SK-N-SH treated with all-trans-retinoic acid at 6 μM for 48 hours (cell line): ENCODE measurements at regions not wholly inside any gene's neighbourhood (a gene's known extent, or its start where the extent isn't known, plus 50 kb on each side); places are given as distances from the start of the nearest gene placed in this dataset.

Source experiments
- ATAC-seq: fragments of 200-7000 bp; cut with Tn5 transposase; 3 replicates; pipeline ENCODE4 v1.9.1; 2020; ENCODE audit warnings: mild to moderate bottlenecking, moderate library complexity
- ARNTL ChIP-seq: fragments of 450-650 bp; formaldehyde crosslinking; IDR thresholded peaks from 2 replicates; pipeline ENCODE4 v1.5.0; 2020; ENCODE audit warnings: low read depth, mild to moderate bottlenecking, moderate library complexity, borderline replicate concordance
- BACH2 ChIP-seq: fragments of 250-450 bp; sonication (Bioruptor Pico); IDR thresholded peaks from 2 replicates; pipeline ENCODE4 v1.9.0; 2021; ENCODE audit warnings: mild to moderate bottlenecking, borderline replicate concordance
- ESRRG ChIP-seq: fragments of 250-450 bp; sonication (Bioruptor Pico); IDR thresholded peaks from 2 replicates; pipeline ENCODE4 v1.6.1; 2021; ENCODE audit warnings: mild to moderate bottlenecking
- GLIS3 ChIP-seq: fragments of 250-450 bp; sonication (Bioruptor Pico); IDR thresholded peaks from 2 replicates; pipeline ENCODE4 v1.5.0; 2020; ENCODE audit warnings: mild to moderate bottlenecking, moderate library complexity
- ISL1 ChIP-seq: fragments of 250-450 bp; sonication (Bioruptor Pico); IDR thresholded peaks from 2 replicates; pipeline ENCODE4 v2.1.2; 2022; ENCODE audit warnings: mild to moderate bottlenecking, moderate library complexity
- OSR1 ChIP-seq: fragments of 250-450 bp; sonication (Bioruptor Pico); IDR thresholded peaks from 2 replicates; pipeline ENCODE4 v1.8.0; 2022; ENCODE audit warnings: moderate library complexity, mild to moderate bottlenecking, inconsistent platforms
- PPARA ChIP-seq: fragments of 250-450 bp; sonication (Bioruptor Pico); IDR thresholded peaks from 2 replicates; pipeline ENCODE4 v1.5.0; 2020; ENCODE audit warnings: mild to moderate bottlenecking, borderline replicate concordance
- RARB ChIP-seq: fragments of 250-450 bp; sonication (Bioruptor Pico); IDR thresholded peaks from 2 replicates; pipeline ENCODE4 v1.8.0; 2021; ENCODE audit warnings: mild to moderate bottlenecking, moderate library complexity
- TCF4 ChIP-seq: fragments of 250-450 bp; sonication (Bioruptor Pico); IDR thresholded peaks from 2 replicates; pipeline ENCODE4 v1.8.0; 2021; ENCODE audit warnings: mild to moderate bottlenecking, moderate library complexity, borderline replicate concordance
- TOX ChIP-seq: fragments of 250-450 bp; sonication (Bioruptor Pico); IDR thresholded peaks from 2 replicates; pipeline ENCODE4 v1.8.0; 2021; ENCODE audit warnings: mild to moderate bottlenecking, moderate library complexity, borderline replicate concordance
- ZFP30 ChIP-seq: fragments of 450-650 bp; formaldehyde crosslinking; IDR thresholded peaks from 2 replicates; pipeline ENCODE4 v1.5.0; 2022; ENCODE audit warnings: mild to moderate bottlenecking, moderate library complexity
- ZNF565 ChIP-seq: fragments of 450-650 bp; formaldehyde crosslinking; conservative IDR thresholded peaks from 2 replicates; pipeline ENCODE4 v1.5.0; 2020; ENCODE audit warnings: low read depth, mild to moderate bottlenecking, moderate library complexity
- ZNF8 ChIP-seq: fragments of 450-650 bp; formaldehyde crosslinking; IDR thresholded peaks from 2 replicates; pipeline ENCODE4 v1.5.0; 2020; ENCODE audit warnings: mild to moderate bottlenecking, moderate library complexity
- TF ChIP-seq, protein P1 (sequence below): fragments of 250-450 bp; sonication (Bioruptor Pico); IDR thresholded peaks from 2 replicates; pipeline ENCODE4 v1.5.1; 2021; ENCODE audit warnings: mild to moderate bottlenecking, moderate library complexity
- TF ChIP-seq, protein P2 (sequence below): fragments of 250-450 bp; sonication (Bioruptor Pico); IDR thresholded peaks from 2 replicates; pipeline ENCODE4 v1.8.0; 2020; ENCODE audit warnings: mild to moderate bottlenecking, moderate library complexity, borderline replicate concordance
- TF ChIP-seq, protein P3 (sequence below): fragments of 250-450 bp; sonication (Bioruptor Pico); IDR thresholded peaks from 2 replicates; pipeline ENCODE4 v1.5.0; 2020; ENCODE audit warnings: mild to moderate bottlenecking, moderate library complexity
- TF ChIP-seq, protein P4 (sequence below): fragments of 250-450 bp; sonication (Bioruptor Pico); IDR thresholded peaks from 2 replicates; pipeline ENCODE4 v1.8.0; 2021; ENCODE audit warnings: low read depth, mild to moderate bottlenecking, moderate library complexity, borderline replicate concordance
- TF ChIP-seq, protein P5 (sequence below): fragments of 250-450 bp; sonication (Bioruptor Pico); IDR thresholded peaks from 2 replicates; pipeline ENCODE4 v1.5.1; 2020; ENCODE audit warnings: low read depth, mild to moderate bottlenecking, moderate library complexity

DNA sequence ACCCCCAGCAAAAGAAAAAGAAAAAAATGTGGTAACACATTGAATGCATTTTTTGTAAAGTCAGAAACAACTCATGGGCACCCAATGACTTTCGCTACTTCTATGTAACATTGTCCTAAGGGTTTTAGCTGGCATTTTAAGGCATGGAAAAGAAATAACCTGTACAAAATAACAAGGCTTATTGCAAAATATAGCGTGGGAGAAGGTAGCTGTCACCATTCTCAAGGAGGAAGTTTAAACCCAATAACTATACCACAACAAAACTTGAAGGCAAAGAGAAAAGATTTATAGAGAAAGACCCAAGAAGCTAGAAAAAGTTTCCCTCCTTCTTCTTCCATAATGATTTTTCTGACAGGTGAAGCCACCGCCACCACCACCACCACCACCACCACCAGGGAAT, 55.7 kb upstream of the ACP3 start (continued):
- TF ChIP-seq ESRRG (CRISPR knock-in tag) = no peak
- TF ChIP-seq, protein P1, sequence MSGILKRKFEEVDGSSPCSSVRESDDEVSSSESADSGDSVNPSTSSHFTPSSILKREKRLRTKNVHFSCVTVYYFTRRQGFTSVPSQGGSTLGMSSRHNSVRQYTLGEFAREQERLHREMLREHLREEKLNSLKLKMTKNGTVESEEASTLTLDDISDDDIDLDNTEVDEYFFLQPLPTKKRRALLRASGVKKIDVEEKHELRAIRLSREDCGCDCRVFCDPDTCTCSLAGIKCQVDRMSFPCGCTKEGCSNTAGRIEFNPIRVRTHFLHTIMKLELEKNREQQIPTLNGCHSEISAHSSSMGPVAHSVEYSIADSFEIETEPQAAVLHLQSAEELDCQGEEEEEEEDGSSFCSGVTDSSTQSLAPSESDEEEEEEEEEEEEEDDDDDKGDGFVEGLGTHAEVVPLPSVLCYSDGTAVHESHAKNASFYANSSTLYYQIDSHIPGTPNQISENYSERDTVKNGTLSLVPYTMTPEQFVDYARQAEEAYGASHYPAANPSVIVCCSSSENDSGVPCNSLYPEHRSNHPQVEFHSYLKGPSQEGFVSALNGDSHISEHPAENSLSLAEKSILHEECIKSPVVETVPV (CRISPR knock-in tag) = no peak

DNA sequence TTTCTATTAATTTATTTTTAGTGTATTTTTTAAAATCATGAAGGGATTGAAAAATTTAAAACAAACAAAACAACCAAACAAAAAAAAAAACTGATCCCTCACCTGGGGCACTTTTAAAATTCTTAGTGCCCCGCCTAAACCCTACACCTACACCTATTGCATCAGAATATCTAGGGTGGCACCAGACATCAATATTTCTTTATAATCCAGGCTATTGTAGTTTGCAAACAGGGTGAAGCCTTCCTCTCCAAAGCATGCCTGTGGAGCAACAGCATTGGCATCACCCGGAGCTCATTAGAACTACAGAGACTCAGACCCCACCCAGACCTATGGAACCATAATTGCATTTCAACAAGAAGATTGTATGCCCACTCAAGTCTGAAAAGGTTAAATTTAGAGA, 54.9 kb upstream of the ACP3 start:
- no peak for TF ChIP-seq GLIS3 (CRISPR knock-in tag)
- TF ChIP-seq ZFP30 (CRISPR knock-in tag) = no peak
- TF ChIP-seq, protein P2, sequence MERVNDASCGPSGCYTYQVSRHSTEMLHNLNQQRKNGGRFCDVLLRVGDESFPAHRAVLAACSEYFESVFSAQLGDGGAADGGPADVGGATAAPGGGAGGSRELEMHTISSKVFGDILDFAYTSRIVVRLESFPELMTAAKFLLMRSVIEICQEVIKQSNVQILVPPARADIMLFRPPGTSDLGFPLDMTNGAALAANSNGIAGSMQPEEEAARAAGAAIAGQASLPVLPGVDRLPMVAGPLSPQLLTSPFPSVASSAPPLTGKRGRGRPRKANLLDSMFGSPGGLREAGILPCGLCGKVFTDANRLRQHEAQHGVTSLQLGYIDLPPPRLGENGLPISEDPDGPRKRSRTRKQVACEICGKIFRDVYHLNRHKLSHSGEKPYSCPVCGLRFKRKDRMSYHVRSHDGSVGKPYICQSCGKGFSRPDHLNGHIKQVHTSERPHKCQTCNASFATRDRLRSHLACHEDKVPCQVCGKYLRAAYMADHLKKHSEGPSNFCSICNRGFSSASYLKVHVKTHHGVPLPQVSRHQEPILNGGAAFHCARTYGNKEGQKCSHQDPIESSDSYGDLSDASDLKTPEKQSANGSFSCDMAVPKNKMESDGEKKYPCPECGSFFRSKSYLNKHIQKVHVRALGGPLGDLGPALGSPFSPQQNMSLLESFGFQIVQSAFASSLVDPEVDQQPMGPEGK (CRISPR knock-in tag) = no peak
- no peak for TF ChIP-seq BACH2 (CRISPR knock-in tag)
- TF ChIP-seq RARB (CRISPR knock-in tag) = no peak
- TF ChIP-seq, protein P3, sequence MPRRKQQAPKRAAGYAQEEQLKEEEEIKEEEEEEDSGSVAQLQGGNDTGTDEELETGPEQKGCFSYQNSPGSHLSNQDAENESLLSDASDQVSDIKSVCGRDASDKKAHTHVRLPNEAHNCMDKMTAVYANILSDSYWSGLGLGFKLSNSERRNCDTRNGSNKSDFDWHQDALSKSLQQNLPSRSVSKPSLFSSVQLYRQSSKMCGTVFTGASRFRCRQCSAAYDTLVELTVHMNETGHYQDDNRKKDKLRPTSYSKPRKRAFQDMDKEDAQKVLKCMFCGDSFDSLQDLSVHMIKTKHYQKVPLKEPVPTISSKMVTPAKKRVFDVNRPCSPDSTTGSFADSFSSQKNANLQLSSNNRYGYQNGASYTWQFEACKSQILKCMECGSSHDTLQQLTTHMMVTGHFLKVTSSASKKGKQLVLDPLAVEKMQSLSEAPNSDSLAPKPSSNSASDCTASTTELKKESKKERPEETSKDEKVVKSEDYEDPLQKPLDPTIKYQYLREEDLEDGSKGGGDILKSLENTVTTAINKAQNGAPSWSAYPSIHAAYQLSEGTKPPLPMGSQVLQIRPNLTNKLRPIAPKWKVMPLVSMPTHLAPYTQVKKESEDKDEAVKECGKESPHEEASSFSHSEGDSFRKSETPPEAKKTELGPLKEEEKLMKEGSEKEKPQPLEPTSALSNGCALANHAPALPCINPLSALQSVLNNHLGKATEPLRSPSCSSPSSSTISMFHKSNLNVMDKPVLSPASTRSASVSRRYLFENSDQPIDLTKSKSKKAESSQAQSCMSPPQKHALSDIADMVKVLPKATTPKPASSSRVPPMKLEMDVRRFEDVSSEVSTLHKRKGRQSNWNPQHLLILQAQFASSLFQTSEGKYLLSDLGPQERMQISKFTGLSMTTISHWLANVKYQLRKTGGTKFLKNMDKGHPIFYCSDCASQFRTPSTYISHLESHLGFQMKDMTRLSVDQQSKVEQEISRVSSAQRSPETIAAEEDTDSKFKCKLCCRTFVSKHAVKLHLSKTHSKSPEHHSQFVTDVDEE (CRISPR knock-in tag) = no peak
- TF ChIP-seq ARNTL = no peak
- TF ChIP-seq, protein P4, sequence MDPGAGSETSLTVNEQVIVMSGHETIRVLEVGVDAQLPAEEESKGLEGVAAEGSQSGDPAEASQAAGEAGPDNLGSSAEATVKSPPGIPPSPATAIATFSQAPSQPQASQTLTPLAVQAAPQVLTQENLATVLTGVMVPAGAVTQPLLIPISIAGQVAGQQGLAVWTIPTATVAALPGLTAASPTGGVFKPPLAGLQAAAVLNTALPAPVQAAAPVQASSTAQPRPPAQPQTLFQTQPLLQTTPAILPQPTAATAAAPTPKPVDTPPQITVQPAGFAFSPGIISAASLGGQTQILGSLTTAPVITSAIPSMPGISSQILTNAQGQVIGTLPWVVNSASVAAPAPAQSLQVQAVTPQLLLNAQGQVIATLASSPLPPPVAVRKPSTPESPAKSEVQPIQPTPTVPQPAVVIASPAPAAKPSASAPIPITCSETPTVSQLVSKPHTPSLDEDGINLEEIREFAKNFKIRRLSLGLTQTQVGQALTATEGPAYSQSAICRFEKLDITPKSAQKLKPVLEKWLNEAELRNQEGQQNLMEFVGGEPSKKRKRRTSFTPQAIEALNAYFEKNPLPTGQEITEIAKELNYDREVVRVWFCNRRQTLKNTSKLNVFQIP (CRISPR knock-in tag) = no peak
- no peak for TF ChIP-seq TOX (CRISPR knock-in tag)
- TF ChIP-seq, protein P5, sequence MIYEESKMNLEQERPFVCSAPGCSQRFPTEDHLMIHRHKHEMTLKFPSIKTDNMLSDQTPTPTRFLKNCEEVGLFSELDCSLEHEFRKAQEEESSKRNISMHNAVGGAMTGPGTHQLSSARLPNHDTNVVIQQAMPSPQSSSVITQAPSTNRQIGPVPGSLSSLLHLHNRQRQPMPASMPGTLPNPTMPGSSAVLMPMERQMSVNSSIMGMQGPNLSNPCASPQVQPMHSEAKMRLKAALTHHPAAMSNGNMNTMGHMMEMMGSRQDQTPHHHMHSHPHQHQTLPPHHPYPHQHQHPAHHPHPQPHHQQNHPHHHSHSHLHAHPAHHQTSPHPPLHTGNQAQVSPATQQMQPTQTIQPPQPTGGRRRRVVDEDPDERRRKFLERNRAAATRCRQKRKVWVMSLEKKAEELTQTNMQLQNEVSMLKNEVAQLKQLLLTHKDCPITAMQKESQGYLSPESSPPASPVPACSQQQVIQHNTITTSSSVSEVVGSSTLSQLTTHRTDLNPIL (CRISPR knock-in tag) = no peak
- no peak for TF ChIP-seq PPARA (CRISPR knock-in tag)
- no peak for ATAC-seq

DNA sequence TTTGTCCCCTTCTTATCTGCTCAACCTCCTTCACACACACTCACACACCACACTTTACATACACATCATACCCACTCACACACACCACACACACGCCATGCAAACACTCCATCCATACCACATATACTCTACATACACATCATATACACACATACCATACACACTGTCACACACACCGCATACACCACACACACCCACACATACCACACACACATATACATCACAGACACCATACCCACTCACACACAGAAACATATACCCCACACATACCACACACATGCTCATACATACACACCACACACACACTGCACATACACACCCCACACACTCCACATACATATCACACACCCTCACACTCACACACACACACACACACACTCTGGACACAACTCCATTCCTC, 54.3 kb upstream of the ACP3 start:
- TF ChIP-seq, protein P2 (CRISPR knock-in tag) = no peak
- TF ChIP-seq, protein P5 (CRISPR knock-in tag) = no peak
- TF ChIP-seq, protein P1 (CRISPR knock-in tag) = no peak
- TF ChIP-seq TOX (CRISPR knock-in tag) (no peak), ZNF8 (CRISPR knock-in tag) (no peak), OSR1 (no peak), PPARA (CRISPR knock-in tag) (no peak), ISL1 (no peak), TCF4 (CRISPR knock-in tag) (no peak), ZNF565 (CRISPR knock-in tag) (no peak)
- no peak for ATAC-seq
